ENCODE measurements at regions not wholly inside any gene's neighbourhood (a gene's known extent, or its start where the extent isn't known, plus 50 kb on each side); places are given as distances from the start of the nearest gene placed in this dataset.

- Histone ChIP-seq H3K36me3 (ENCODE audit: control insufficient read depth, low read length) (no peaks in the 10 kb centered on the region), H3K4me2 (ENCODE audit: low read length) (no peak overlapping the region), H4K20me1 (ENCODE audit: control insufficient read depth, insufficient read depth, low read depth, low read length) (no peaks in the 10 kb centered on the region), H3K27ac (ENCODE audit: low read depth, low read length) (no peak overlapping the region), H3K4me3 (ENCODE audit: low read length) (no peak overlapping the region), H3F3A (ENCODE audit: control insufficient read depth, insufficient read depth) (no peaks in the 10 kb centered on the region), H3K27me3 (ENCODE audit: control insufficient read depth, low read length) (no peaks in the 10 kb centered on the region), H3K4me1 (ENCODE audit: control insufficient read depth, low read length) (no peaks in the 10 kb centered on the region), H3K9me3 (ENCODE audit: control insufficient read depth, insufficient read depth, low read length) (no peaks in the 10 kb centered on the region), H3K79me2 (ENCODE audit: control insufficient read depth, low read length) (no peaks in the 10 kb centered on the region), H3K9me2 (replicated peaks; ENCODE audit: control insufficient read depth, low read length) (no peaks in the 10 kb centered on the region)
- TF ChIP-seq EZH2phosphoT487 (IDR thresholded peaks at IDR 0.05; ENCODE audit: borderline replicate concordance, low read length): no peak
- TF ChIP-seq, protein P1, sequence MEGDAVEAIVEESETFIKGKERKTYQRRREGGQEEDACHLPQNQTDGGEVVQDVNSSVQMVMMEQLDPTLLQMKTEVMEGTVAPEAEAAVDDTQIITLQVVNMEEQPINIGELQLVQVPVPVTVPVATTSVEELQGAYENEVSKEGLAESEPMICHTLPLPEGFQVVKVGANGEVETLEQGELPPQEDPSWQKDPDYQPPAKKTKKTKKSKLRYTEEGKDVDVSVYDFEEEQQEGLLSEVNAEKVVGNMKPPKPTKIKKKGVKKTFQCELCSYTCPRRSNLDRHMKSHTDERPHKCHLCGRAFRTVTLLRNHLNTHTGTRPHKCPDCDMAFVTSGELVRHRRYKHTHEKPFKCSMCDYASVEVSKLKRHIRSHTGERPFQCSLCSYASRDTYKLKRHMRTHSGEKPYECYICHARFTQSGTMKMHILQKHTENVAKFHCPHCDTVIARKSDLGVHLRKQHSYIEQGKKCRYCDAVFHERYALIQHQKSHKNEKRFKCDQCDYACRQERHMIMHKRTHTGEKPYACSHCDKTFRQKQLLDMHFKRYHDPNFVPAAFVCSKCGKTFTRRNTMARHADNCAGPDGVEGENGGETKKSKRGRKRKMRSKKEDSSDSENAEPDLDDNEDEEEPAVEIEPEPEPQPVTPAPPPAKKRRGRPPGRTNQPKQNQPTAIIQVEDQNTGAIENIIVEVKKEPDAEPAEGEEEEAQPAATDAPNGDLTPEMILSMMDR (IDR thresholded peaks at IDR 0.05; ENCODE audit: low read depth, low read length, poor library complexity, severe bottlenecking): no peak
Measured at GRCh38 chr5:45109636-45110035, 300.9 kb downstream of the MRPS30 start.

- H3K4me2 ChIP-seq (ENCODE audit: low read length): no peak overlapping the region
- H4K20me1 ChIP-seq (ENCODE audit: control insufficient read depth, insufficient read depth, low read depth, low read length): no peaks in the 10 kb centered on the region
- no peaks in the 10 kb centered on the region for H3K36me3 ChIP-seq (ENCODE audit: control insufficient read depth, low read length)
- H3K9me3 ChIP-seq (ENCODE audit: control insufficient read depth, insufficient read depth, low read length): no peaks in the 10 kb centered on the region
- H3K27me3 ChIP-seq (ENCODE audit: control insufficient read depth, low read length): no peaks in the 10 kb centered on the region
- H3K9me2 ChIP-seq (replicated peaks; ENCODE audit: control insufficient read depth, low read length): no peaks in the 10 kb centered on the region
- no peaks in the 10 kb centered on the region for H3K79me2 ChIP-seq (ENCODE audit: control insufficient read depth, low read length)
- H3K4me1 ChIP-seq (ENCODE audit: control insufficient read depth, low read length): no peaks in the 10 kb centered on the region
- no peak overlapping the region for H3K4me3 ChIP-seq (ENCODE audit: low read length)
- H3F3A ChIP-seq (ENCODE audit: control insufficient read depth, insufficient read depth): no peaks in the 10 kb centered on the region
- TF ChIP-seq EZH2phosphoT487 (IDR thresholded peaks at IDR 0.05; ENCODE audit: borderline replicate concordance, low read length): no peak
- TF ChIP-seq, protein P1 (IDR thresholded peaks at IDR 0.05; ENCODE audit: low read depth, low read length, poor library complexity, severe bottlenecking): no peak
- H3K27ac ChIP-seq (ENCODE audit: low read depth, low read length): no peak overlapping the region
Measured at GRCh38 chr5:45110399-45110798, 301.7 kb downstream of the MRPS30 start.

DNA sequence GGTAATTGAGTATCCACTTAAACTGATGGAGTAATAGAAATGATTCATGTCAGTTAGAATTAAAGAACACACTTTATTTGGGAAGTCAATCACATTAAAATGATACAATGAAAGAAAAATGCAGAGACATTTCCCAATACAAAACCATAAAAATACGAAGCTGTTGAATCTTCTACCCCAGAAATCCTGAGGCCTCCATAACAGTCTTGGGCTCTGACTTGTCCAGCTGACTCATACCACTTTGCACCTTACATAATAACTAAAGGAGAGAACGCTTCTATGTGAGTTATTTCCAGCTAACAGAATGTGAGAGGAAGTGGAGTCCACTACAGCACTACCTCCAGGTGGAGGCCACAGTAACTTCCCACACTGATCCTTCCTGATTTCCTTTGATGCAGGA is 305.0 kb downstream of the MRPS30 start:
- no peaks in the 10 kb centered on the region for H3F3A ChIP-seq (ENCODE audit: control insufficient read depth, insufficient read depth)

More for the DNA sequence above, 305.0 kb downstream of the MRPS30 start:
- Histone ChIP-seq H3K4me3 (ENCODE audit: low read length) (no peak overlapping the region), H3K4me2 (ENCODE audit: low read length) (no peak overlapping the region), H3K27me3 (ENCODE audit: control insufficient read depth, low read length) (no peaks in the 10 kb centered on the region), H3K4me1 (ENCODE audit: control insufficient read depth, low read length) (no peaks in the 10 kb centered on the region), H3K9me2 (replicated peaks; ENCODE audit: control insufficient read depth, low read length) (no peaks in the 10 kb centered on the region), H3K27ac (ENCODE audit: low read depth, low read length) (no peak overlapping the region), H3K79me2 (ENCODE audit: control insufficient read depth, low read length) (no peaks in the 10 kb centered on the region), H3K36me3 (ENCODE audit: control insufficient read depth, low read length) (no peaks in the 10 kb centered on the region), H4K20me1 (ENCODE audit: control insufficient read depth, insufficient read depth, low read depth, low read length) (no peaks in the 10 kb centered on the region), H3K9me3 (ENCODE audit: control insufficient read depth, insufficient read depth, low read length) (no peaks in the 10 kb centered on the region)
- TF ChIP-seq, protein P1 (IDR thresholded peaks at IDR 0.05; ENCODE audit: low read depth, low read length, poor library complexity, severe bottlenecking): no peak
- TF ChIP-seq EZH2phosphoT487 (IDR thresholded peaks at IDR 0.05; ENCODE audit: borderline replicate concordance, low read length): no peak
